HepG2 (cell line): ENCODE measurements at regions not wholly inside any gene's neighbourhood (a gene's known extent, or its start where the extent isn't known, plus 50 kb on each side); places are given as distances from the start of the nearest gene placed in this dataset.

Experiments
- ATAC-seq: fragments of 200-7000 bp; cut with Tn5 transposase; 3 replicates; pipeline ENCODE4 v1.9.1; 2020; ENCODE audit warnings: mild to moderate bottlenecking, moderate library complexity
- BruUV-seq: library from RNA; stranded (reverse); fragments of 400-500 nt; replicated peaks from 2 replicates; lab custom pipeline; 2021; lab: Mats Ljungman, UMichigan
- CTCF ChIA-PET: fragments of 300-600 bp; formaldehyde crosslinking; extraction: SDS; loops from one replicate; lab custom pipeline; 2021; ENCODE audit warnings: low total read pairs, inconsistent platforms, low intra/inter-chr PET ratio; lab: Yijun Ruan, JAX
- POLR2A ChIA-PET: fragments of 350-600 bp; sonication (Branson Sonifier 250); formaldehyde crosslinking; loops from one replicate; lab custom pipeline; 2020; ENCODE audit warnings: antibody characterized with exemption, inconsistent platforms; lab: Yijun Ruan, JAX
- DNase-seq: peaks from one replicate; pipeline ENCODE4 v3.0.0-alpha.2; 2015; ENCODE audit warnings: low spot score
- FAIRE-seq: peaks from 3 replicates; lab custom pipeline; 2011; peaks lifted over from hg19 to GRCh38; lab: Jason Lieb, UNC
- H2AFZ ChIP-seq: one replicate; pipeline ENCODE4 v1.6.1; 2011; ENCODE audit warnings: low read length, inconsistent platforms
- H3K27ac ChIP-seq: fragments of 300-600 bp; 3 replicates; pipeline ENCODE4 v1.8.0; 2011; ENCODE audit warnings: mixed run types, mild to moderate bottlenecking, mixed read lengths, low read length, inconsistent platforms; ENCODE audit not compliant: insufficient read depth; ENCODE audit errors: extremely low read length
- H3K27me3 ChIP-seq, 2 experiments: fragments of 200-600 bp in 1 of 2; 2 replicates in 1 of 2; 3 replicates in 1 of 2; pipeline versions ENCODE4 v1.6.0 to v1.8.0; 2011; ENCODE audit warnings: low read length in 2 of 2, mild to moderate bottlenecking in 2 of 2, moderate library complexity in 2 of 2, inconsistent platforms in 1 of 2; ENCODE audit not compliant: insufficient read depth in 2 of 2, control insufficient read depth in 1 of 2
- H3K36me3 ChIP-seq, 2 experiments: fragments of 200-600 bp in 1 of 2; replicated peaks in 1 of 2; 2 replicates in 1 of 2; 3 replicates in 1 of 2; pipeline versions ENCODE4 v1.5.1 to v1.8.0; 2011; ENCODE audit warnings: low read length in 2 of 2, inconsistent platforms in 1 of 2; ENCODE audit not compliant: insufficient read depth in 2 of 2, control insufficient read depth in 1 of 2
- H3K4me1 ChIP-seq: 2 replicates; pipeline ENCODE4 v1.5.1; 2012; ENCODE audit warnings: low read length, inconsistent platforms; ENCODE audit not compliant: insufficient read depth
- H3K4me2 ChIP-seq: 2 replicates; pipeline ENCODE4 v1.6.0; 2011; ENCODE audit warnings: low read depth, low read length, inconsistent platforms
- H3K4me3 ChIP-seq, 3 experiments: fragments of 200-600 bp in 1 of 3; sonication (generic), shearing (Covaris generic) in 1 of 3; replicated peaks in 1 of 3; 2 replicates each; pipeline ENCODE4 v1.5.1; 2011 to 2016; ENCODE audit warnings: low read length in 3 of 3, inconsistent platforms in 2 of 3, low read depth in 2 of 3, mild to moderate bottlenecking in 2 of 3, control low read depth in 1 of 3, mixed read lengths in 1 of 3; ENCODE audit not compliant: insufficient read depth in 1 of 3
- H3K79me2 ChIP-seq: one replicate; pipeline ENCODE4 v1.6.1; 2011; ENCODE audit warnings: low read length, inconsistent platforms; ENCODE audit not compliant: insufficient read depth
- H3K9ac ChIP-seq: 2 replicates; pipeline ENCODE4 v1.6.0; 2011; ENCODE audit warnings: mild to moderate bottlenecking, low read depth, low read length, inconsistent platforms; ENCODE audit not compliant: insufficient read depth
- H3K9me3 ChIP-seq: 2 replicates; pipeline ENCODE4 v1.5.1; 2012; ENCODE audit warnings: mild to moderate bottlenecking, low read length
- H4K20me1 ChIP-seq: 2 replicates; pipeline ENCODE4 v1.6.0; 2011; ENCODE audit warnings: inconsistent platforms, mild to moderate bottlenecking, low read length, moderate library complexity; ENCODE audit not compliant: insufficient read depth
- CHD4 ChIP-seq: fragments of 200-600 bp; sonication (generic); IDR thresholded peaks from 2 replicates; pipeline ENCODE4 v1.7.0; 2017; ENCODE audit warnings: mild to moderate bottlenecking, low read length, borderline replicate concordance
- CREM ChIP-seq, 2 experiments: sonication (generic) in 1 of 2; formaldehyde crosslinking in 1 of 2; IDR thresholded peaks; 2 replicates each; pipeline versions ENCODE4 v1.4.0 to v1.6.1; 2016 to 2020; ENCODE audit warnings: antibody characterized with exemption in 1 of 2, mild to moderate bottlenecking in 1 of 2, missing genetic modification reagents in 1 of 2
- FUBP1 ChIP-seq: sonication (generic); formaldehyde crosslinking; IDR thresholded peaks from 2 replicates; pipeline ENCODE4 v1.5.1; 2020; ENCODE audit warnings: missing genetic modification reagents, mild to moderate bottlenecking, borderline replicate concordance
- HOXA3 ChIP-seq: sonication (generic); formaldehyde crosslinking; IDR thresholded peaks from 2 replicates; pipeline ENCODE4 v1.5.0; 2020; ENCODE audit warnings: missing genetic modification reagents
- IKZF5 ChIP-seq: IDR thresholded peaks from 2 replicates; pipeline ENCODE4 v1.6.1; 2018; ENCODE audit warnings: missing genetic modification reagents, mild to moderate bottlenecking, missing compliant biosample characterization
- ISL2 ChIP-seq: sonication (generic); formaldehyde crosslinking; IDR thresholded peaks from 2 replicates; pipeline ENCODE4 v1.5.0; 2020; ENCODE audit warnings: missing genetic modification reagents
- MXD4 ChIP-seq: IDR thresholded peaks from 2 replicates; pipeline ENCODE4 v1.6.1; 2016; ENCODE audit warnings: mild to moderate bottlenecking, missing biosample characterization, missing genetic modification reagents
- MYPOP ChIP-seq: sonication (generic); formaldehyde crosslinking; IDR thresholded peaks from 2 replicates; pipeline ENCODE4 v1.8.1; 2023; ENCODE audit warnings: mild to moderate bottlenecking, moderate library complexity, missing genetic modification reagents
- POLR2AphosphoS5 ChIP-seq: IDR thresholded peaks from 2 replicates; pipeline ENCODE4 v1.6.1; 2012; ENCODE audit warnings: low read depth, low read length
- SNAPC4 ChIP-seq: sonication (generic); formaldehyde crosslinking; IDR thresholded peaks from 2 replicates; pipeline ENCODE4 v1.4.0; 2020; ENCODE audit warnings: mild to moderate bottlenecking, missing genetic modification reagents
- TCF7L2 ChIP-seq: IDR thresholded peaks from 2 replicates; pipeline ENCODE4 v1.6.1; 2011; ENCODE audit warnings: mild to moderate bottlenecking, low read depth, low read length, moderate library complexity
- ZFP37 ChIP-seq: sonication (generic); formaldehyde crosslinking; IDR thresholded peaks from 2 replicates; pipeline ENCODE4 v1.4.0; 2020; ENCODE audit warnings: missing genetic modification reagents, borderline replicate concordance
- ZNF20 ChIP-seq: sonication (generic); formaldehyde crosslinking; IDR thresholded peaks from 2 replicates; pipeline ENCODE4 v1.4.0; 2020; ENCODE audit warnings: mild to moderate bottlenecking, moderate library complexity, missing genetic modification reagents
- ZNF274 ChIP-seq: sonication (generic); formaldehyde crosslinking; IDR thresholded peaks from 2 replicates; pipeline ENCODE4 v1.5.1; 2020; ENCODE audit warnings: mild to moderate bottlenecking, missing genetic modification reagents
- ZNF761 ChIP-seq: sonication (generic); formaldehyde crosslinking; conservative IDR thresholded peaks from 2 replicates; pipeline ENCODE4 v1.4.0; 2020; ENCODE audit warnings: mild to moderate bottlenecking, missing genetic modification reagents
- ZSCAN12 ChIP-seq: sonication (generic); formaldehyde crosslinking; IDR thresholded peaks from 2 replicates; pipeline ENCODE4 v1.9.0; 2021; ENCODE audit warnings: mild to moderate bottlenecking, missing genetic modification reagents
- in situ Hi-C: cut with HindIII; loops from 2 replicates; pipeline ENCODE4 v1.10.0; 2017; ENCODE audit warnings: low pct_unique_long_range_greater_than_20kb; ENCODE audit not compliant: extremely low pct_ligation_motif_present
- intact Hi-C: fragments of 100-400 bp; cut with micrococcal nuclease; formaldehyde crosslinking; loops from one replicate; pipeline ENCODE4 v1.10.0; 2022; ENCODE audit not compliant: unreplicated experiment

GRCh38 chr2:51170273-51170672 lies 138.3 kb upstream of the NRXN1 start:
- POLR2A ChIA-PET, result no interaction called here
- Histone ChIP-seq H4K20me1 (no peaks in the 10 kb centered on the region), H3K27me3 (no peaks in the 10 kb centered on the region), H3K9me3 (peaks cover 64% of the 10 kb centered on the region), H2AFZ (no peak overlapping the region), H3K36me3 (no peaks in the 10 kb centered on the region), H3K9ac (no peak overlapping the region), H3K27ac (no peak overlapping the region), H3K4me1 (no peaks in the 10 kb centered on the region), H3K4me3 (no peak overlapping the region), H3K79me2 (no peaks in the 10 kb centered on the region), H3K4me2 (no peak overlapping the region)
- TF ChIP-seq ISL2, result no peak
- no peak for TF ChIP-seq ZSCAN12 (CRISPR knock-in tag)
- no peak for TF ChIP-seq IKZF5 (CRISPR knock-in tag)
- TF ChIP-seq CREM (IDR thresholded peaks at IDR 0.05), result no peak
- TF ChIP-seq CREM (CRISPR knock-in tag; IDR thresholded peaks at IDR 0.05), result no peak
- no peak for TF ChIP-seq FUBP1 (CRISPR knock-in tag)
- no peak for TF ChIP-seq ZNF20 (CRISPR knock-in tag)
- TF ChIP-seq MXD4 (CRISPR knock-in tag), result no peak
- no peak for TF ChIP-seq ZNF761 (CRISPR knock-in tag)
- no peak for TF ChIP-seq TCF7L2
- TF ChIP-seq MYPOP (CRISPR knock-in tag), result no peak
- TF ChIP-seq ZNF274, result no peak
- no peak for TF ChIP-seq HOXA3 (CRISPR knock-in tag)
- TF ChIP-seq CHD4, result no peak
- no peak for TF ChIP-seq SNAPC4 (CRISPR knock-in tag)
- TF ChIP-seq ZFP37, result no peak
- TF ChIP-seq POLR2AphosphoS5, result no peak
- FAIRE-seq (no peak), ATAC-seq (no peak), DNase-seq (no peak)
- intact Hi-C loops, result no loop called here
- CTCF ChIA-PET, result no interaction called here
- BruUV-seq, result no TSS peak
- in situ Hi-C loops, result no loop called here
